NOMO-1 treated with dmso at 0.1 percent for 144 hours (cell line): ENCODE measurements at regions not wholly inside any gene's neighbourhood (a gene's known extent, or its start where the extent isn't known, plus 50 kb on each side); places are given as distances from the start of the nearest gene placed in this dataset.

Experiments
- DNase-seq: peaks from one replicate; lab custom pipeline; 2025; ENCODE audit not compliant: unreplicated experiment; lab: John Stamatoyannopoulos, UW

DNA sequence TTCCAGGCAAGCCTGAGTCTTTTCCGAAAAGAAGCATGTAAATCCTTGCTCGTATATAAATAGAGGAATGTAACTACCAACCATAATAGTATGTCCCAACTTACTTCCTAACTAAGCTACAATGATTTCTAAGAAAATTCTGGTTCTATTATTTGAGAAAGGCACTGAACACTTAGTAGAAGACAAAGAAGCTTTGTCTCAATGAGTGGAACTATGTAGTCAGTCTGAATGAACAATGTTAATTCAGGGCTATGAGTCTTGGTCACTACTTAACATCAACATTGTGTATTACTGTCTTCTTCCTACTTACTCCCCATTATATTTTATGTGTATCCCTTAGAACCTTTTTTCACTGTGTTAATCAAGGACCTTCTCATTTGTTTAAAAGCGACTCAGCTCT, 206.0 kb downstream of the CYB561 start:
- no peak for DNase-seq

DNA sequence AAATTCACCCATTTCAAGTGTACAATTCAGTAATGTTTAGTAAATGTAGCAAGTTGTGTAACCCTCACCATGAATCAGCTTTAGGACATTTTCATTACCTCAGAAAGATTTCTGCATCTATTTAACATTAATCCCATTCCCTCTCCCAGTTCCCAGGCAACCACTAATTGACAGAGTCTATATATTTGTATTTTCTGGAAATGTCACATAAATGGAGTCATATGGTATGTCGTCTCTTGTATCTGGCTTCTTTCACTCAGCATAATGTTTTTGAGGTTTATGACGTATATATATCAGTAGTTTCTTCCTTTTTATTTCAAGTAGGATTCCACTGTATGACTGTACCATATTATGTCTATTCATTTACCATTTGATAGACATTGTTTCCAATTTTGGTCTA, 199.8 kb downstream of the CYB561 start:
- DNase-seq: no peak

- no peak for DNase-seq
Observed at GRCh38 chr17:63247706-63248105, 198.4 kb downstream of the CYB561 start.

- DNase-seq: no peak
Observed at GRCh38 chr17:63249256-63250004, 196.7 kb downstream of the CYB561 start.

DNA sequence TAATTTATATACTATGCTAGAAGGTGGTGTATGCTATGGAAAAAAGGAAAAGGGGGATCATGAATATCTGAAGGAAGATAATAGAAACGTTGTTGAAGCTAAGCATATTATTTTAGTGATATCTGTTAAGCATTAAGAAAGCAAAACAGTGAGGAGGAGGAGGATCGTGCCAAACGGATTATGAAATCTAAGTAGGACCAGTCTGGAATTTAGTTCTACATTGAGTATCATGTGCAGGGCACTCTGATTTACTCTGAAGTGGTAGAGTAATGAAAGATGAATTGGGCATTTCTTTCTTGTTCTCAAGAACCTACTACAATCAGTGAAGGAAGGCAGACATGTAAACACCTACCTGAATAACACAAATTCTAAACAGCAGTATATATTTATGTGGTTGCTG, 195.3 kb downstream of the CYB561 start:
- no peak for DNase-seq

GRCh38 chr17:63258785-63259184, 187.3 kb downstream of the CYB561 start:
- no peak for DNase-seq

- no peak for DNase-seq
Observed at GRCh38 chr17:63262751-63263476, 183.2 kb downstream of the CYB561 start.

DNA sequence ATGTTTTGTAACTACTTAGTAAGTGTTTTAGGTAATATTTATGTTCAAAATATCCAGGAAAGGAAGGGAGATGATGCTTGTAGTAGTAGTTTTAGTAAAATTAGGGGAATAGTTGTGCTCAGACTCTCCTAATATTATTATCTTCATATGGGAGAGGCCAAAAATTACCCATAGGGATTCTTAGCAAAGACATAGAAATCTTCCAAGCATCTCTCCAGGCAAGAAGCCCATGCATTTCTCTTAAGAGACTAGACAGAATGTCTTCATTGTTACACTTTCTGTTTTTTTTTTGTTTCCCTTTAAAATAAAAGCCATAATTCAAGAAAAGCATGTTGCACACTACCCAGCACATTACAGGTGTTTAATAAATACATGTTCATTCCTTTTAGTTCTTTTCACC, 180.6 kb downstream of the CYB561 start:
- DNase-seq: no peak

- DNase-seq: no peak
Observed at GRCh38 chr17:63267846-63268245, 178.3 kb downstream of the CYB561 start.

DNA sequence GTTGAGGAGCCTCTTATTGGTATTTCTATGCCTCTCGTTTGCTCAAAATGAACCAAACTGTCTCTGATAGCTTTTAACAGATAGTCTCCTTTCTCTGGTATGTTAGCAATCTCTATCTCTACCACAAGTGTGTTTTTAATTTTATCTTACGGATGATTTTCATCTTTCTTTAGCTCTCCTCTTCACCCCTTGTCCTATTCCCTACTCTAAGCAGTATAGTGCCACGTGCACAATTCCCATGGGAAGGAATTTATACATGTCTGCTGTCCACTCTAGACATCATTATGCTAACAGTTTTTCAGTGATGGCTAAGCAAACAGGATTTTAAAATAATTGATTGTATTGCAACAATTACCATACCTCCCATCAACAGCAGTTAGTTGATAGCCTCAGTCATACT, 177.3 kb downstream of the CYB561 start:
- no peak for DNase-seq

- DNase-seq: no peak
Observed at GRCh38 chr17:63270610-63271009, 175.5 kb downstream of the CYB561 start.

- no peak for DNase-seq
Observed at GRCh38 chr17:63274146-63274545, 172.0 kb downstream of the CYB561 start.

- DNase-seq: peak; percentile 40
Observed at GRCh38 chr17:63275318-63275970, 170.7 kb downstream of the CYB561 start.

DNA sequence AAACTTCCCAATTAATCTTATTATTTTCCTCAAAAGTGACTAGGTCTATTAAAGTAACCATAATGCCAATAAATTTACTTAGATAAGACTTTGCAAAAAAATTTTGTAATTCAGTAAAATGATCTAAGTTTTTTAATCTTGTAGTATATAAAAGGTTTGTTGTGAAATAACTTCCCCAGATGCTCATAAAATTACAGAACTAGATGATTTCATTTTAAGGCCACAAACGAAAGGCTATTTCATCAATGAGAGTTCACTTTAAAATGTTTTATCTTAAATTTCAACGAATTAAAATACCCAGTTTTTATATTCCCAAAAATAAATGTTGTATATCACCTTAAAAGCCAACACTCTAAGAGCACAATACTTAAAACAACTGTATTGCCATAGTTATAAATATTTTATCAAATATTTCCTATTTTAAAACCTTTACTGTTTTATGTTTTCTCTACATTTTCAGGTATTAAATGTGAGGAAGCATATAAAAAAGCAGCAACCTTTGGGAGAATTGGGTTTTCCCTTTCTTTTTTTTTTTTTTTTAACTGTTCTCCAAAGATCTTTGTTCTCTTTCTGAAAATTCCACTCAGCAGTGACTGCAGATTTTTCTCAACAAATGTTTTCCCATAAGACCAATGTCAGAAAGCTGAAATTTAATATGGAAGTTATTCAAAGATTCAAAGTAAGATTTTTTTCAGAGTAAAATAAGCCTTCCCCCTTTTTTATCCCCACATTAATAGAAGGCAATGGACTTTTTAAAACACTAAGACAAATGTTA, 169.9 kb downstream of the CYB561 start:
- no peak for DNase-seq

- DNase-seq: no peak
Observed at GRCh38 chr17:63276821-63277220, 169.3 kb downstream of the CYB561 start.

GRCh38 chr17:63277629-63278028, 168.5 kb downstream of the CYB561 start:
- DNase-seq: no peak

DNA sequence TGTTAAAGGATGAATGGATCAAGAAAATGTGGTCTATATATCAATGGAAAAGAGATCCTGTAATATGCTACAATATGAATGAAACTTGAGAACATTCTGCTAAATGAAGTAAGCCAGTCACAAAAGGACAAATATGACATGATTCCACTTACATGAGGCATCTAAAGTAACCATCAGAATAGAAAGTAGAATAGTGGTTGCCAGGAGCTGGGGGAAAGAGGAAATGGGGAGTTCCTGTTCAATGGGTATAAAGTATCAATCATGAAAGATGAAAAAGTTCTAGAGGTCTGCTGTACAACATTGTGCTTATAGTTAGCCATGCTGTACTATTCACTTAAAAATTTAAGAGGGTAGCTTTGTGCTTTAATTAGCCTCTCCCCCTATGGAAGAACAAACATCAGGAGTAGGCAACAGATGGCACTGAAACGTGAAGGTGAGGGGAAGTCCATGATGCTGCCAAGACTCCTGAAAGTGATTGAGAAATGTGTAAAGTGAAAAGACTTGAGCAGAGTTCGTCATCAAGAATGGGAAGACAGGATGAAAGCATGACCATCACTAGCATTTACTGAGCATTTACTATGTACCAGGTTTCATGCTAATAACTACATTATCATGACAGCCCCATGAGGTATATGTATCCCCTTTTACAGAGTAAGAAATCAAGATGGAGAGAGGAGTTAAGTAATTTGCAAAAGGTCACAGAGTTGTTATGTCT, 167.2 kb downstream of the CYB561 start:
- no peak for DNase-seq

DNA sequence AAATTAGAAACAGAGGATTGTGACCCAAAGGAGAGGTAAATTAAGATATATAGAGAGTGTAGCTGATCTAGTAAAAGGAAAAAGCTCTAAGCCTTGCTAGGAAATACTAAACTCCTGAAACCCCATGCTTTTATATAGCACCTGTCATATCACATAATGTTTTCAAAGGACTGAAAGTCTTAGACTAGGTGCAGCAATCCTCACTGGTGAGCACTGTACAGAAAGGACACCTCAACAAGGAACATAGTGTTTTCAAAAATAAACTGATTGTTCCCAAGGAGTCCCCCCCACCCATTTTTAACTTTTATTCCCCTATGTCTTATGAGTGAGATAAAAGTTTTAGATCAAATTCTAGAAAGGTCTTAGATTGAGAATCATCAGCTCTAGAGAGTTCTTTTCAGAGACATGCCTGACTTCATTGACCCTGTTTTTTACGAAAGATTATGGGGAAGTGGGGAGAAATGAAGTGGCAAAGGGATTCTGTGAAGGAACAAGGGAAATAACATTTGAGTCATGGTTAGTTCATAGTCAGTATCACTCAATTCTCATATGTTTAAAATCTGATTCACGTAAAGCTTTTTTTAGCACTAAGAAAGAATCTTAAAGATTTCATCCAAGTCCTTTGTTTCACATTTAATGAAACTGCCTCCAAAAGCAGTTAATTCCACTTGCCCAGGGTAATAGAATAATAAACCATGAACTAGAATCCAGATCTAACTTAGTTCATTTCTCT, 166.4 kb downstream of the CYB561 start:
- DNase-seq: no peak

DNA sequence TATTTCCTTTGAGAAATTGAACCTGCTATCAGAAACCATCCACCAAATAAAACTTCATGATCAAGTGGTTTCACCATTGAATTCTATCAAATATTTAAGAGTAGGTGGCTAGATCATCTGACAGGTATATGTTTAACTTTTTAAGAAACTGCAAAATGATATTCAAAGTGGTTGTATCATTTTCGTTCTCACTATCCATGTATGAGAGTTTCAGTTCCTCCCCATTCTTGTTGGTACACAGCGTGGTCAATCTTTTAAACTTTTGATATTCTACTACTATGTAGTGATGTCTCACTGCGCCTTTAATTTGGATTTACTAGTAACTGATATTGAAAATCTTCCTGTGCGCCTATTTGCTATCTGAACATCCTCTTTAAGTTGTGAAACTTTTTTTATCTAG, 163.7 kb downstream of the CYB561 start:
- no peak for DNase-seq

- no peak for DNase-seq
Observed at GRCh38 chr17:63285551-63285950, 160.6 kb downstream of the CYB561 start.
